ENCODE measurements at regions not wholly inside any gene's neighbourhood (a gene's known extent, or its start where the extent isn't known, plus 50 kb on each side); places are given as distances from the start of the nearest gene placed in this dataset.
"Not testable (repeated sequence)": the region's sequence is repeated elsewhere in the genome, so short reads cannot be mapped to it uniquely, and the experiment has no call there.

DNA sequence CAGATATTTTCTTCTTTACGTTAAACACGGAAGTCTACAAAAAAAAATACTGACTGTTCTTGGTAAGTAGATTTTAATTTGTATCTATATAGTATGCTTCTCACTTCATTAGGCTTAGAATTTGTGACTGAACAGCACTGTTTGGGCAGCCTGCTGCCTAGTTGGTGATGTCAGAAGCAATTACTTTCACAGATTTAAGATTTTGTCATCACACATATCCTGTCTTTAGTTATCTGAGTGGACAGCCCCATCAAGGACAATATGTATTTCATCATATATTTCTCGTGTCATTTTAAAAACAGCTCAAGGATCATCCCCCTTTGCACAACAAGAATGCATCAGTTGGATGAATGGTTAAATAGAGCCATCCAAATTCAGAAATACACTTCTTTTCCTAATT is 338.4 kb upstream of the CITED2 start:
- DNase-seq (ENCODE audit: low spot score): no peak

DNA sequence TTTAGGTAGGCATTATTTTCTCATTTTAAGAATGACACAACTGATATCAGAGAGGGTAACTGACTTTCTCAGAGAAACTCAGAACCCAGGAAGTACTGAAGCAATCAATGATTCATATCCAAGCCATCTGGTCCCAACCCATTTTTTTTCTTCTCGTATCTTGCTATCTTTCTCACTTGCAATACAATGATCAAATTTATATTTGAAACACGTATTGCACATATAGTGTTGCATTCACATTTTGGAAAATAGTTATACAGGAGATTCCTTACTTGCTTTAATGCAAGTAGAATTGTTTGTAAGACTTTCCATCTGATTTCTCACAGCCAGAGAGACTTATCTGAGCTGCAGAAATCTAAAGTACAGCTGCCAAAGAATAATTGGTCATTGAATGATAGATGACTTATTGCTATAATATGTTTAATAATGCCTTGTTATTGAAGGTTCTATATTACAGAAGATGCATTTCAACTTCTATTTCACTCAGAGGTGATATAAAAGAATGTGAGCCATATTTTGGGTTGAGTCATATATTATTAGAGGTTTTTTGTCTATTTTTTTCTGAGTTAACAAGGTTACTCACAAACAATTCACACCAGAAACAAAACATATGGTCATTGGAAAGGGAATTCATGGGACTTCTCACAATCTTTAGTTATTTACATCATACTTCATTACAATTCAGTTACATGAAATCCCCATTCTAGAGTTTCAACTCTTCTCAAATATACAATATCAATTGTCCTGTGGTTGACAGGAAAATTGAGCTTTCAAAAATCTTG is 337.5 kb upstream of the CITED2 start:
- DNase-seq (ENCODE audit: low spot score): no peak

DNA sequence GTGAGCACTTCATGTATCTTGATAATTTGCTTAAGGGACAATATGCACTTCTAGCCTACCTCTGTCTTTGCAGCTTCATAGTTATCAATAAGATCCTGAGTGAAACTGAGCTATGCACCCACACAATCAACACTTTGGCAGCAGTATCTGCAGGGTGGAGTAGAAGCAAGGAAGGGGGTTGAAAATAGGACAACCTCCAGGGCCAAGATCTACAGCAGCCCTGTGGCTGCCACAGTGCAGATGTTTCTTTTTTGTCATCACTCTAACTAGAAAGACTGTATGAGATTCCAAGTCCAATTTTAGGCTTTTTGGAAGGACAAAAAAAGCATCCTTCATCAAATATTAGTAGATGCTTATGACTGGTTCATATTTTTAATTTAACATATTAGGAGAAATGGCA is 336.1 kb upstream of the CITED2 start:
- DNase-seq (ENCODE audit: low spot score): no peak

DNA sequence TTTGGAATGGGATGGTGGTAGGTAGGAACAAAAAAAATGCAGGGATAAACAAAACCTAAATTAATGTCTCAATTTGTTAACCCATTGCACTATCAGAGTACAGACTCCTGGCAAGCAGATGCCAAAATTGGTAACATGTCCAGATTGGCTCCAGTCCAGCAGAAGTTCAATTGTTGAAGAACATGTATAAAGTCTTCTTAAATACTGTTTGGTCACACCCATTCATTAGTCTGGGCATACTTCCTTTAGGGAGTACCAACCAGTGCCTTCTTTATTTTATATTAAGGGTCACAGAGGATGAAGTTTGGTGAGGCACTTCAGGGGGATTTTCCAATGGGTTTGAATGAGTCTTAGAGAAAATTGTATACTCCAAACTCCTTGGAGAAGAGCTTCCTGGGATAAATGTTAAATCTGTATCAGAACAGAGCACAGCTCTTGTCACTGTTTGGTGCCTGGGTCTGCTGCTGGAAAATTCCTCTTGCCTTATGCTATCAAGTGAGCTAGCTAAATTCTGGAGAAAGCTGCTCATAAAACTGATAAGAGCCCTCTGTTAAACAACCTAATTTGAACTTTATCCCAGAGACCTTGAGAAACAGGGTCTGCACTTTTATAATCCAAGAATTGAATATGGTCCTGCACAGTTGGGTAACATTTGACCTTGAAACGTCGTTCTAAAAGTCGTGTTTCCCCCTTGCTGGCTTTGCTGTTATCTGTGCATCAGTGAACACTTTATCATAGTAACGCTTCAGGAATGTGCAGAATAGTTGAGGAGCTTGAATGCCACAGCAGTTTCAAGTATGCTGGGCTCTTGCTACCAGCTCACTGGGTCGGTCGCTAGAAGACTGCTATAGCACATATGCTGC is 334.1 kb upstream of the CITED2 start:
- no peak for DNase-seq (ENCODE audit: low spot score)

DNA sequence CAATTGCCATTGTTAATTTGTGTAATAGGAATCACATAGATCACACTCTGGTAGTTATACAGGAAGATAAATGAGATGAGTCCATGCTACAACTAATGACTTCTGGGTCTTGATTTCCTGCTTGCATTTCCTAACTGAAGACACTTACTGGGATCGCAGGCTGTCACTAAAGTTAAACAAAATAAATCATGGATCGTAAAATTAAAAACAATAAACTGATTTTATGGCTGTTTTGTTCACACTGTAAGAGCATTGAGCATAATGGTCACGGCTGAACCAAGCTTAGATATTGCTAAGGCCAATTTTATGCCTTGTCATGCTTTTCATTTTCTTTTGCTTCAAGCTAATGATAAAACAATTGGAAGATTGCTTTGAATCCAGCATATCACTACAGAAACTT is 332.5 kb upstream of the CITED2 start:
- DNase-seq (ENCODE audit: low spot score): no peak

DNA sequence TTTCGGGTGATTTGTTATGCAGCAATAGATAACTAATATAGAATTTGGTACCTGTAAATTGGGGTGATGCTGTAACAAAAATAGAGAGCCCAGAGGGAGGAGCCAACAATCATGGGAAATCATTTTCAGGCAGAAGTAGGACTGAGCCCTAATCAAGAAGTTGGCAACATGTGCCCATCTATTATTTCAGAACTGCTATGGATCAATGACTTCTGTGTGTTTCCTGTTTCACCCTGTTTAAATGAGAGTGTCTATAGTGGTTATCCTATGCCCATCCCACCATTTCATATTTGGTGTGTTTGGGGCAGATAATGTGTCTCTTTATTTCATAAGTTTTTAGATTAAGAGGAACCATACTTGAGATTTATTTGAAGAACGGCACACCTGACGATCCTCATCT is 330.8 kb upstream of the CITED2 start:
- DNase-seq (ENCODE audit: low spot score): no peak

DNA sequence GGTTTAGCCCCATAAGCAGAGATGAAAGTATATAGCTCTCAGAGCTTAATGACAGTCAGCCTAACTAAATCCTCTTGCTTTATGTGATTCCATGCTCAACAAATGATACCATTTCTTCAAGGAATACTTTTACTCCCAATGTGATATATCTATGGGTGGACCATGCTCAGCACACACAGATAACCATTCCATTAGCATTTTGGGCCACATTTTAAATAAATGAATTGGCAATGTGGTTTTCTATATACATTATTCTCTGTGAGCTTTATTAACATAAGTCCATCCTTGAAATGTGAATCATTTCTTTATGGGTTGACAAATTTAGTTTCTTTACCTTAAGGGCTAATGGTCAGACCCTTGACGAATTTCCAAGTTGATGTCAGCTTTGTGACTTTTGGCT is 329.3 kb upstream of the CITED2 start:
- no peak for DNase-seq (ENCODE audit: low spot score)

DNA sequence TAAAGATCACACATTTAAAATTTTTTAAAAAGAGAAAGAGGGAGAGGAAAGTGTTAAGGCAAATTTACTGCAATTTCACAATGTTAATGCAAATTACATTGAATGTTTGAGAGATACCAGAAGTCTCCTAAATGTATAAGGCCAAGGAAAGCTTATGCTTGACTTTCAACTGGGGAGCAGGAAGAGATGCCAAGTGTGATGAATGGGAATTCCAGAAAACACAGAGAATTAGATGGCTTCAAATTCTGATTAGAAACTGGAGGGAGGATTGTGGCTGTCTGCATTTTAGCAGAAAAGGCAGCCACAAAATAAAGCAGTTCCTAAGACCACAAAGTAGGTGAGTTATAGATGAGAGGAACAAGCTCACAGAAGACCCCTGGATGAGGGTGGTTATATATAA is 328.3 kb upstream of the CITED2 start:
- DNase-seq (ENCODE audit: low spot score): no peak

DNA sequence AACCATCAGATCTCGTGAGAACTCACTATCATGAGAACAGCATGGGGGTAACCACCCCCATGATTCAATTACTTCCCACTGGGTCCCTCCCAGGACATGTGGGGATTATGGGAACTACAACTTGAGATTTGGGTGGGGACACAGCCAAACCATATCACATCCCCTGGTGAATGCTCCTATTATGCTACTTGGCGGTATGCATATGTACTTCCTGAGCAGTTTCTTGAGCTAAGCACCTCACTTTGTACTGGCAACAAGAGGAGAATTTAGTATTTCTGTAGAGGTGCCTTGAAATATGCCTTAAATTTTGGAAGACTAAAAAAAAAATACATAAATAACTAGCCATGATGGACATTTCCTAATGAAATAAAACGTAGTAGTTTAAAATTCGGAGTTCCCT is 327.2 kb upstream of the CITED2 start:
- no peak for DNase-seq (ENCODE audit: low spot score)

DNA sequence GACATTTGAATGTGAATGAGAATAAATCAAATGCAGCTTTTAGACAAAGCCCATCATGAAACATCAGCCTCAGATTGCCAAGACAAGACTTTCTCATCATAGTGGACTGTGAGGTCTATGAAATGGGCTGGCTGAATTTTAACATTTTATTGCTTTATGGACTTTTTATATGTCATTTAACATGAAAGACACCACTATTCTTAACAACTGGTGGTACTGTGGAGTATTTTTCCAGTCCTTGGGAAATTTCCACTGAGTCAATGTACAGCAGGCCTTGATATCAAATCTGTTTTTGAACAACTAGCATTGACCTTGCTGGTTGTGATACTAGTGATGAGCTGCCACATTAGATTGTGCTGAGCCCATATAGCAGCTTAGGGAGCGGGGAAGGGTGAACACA is 326.6 kb upstream of the CITED2 start:
- DNase-seq (ENCODE audit: low spot score): no peak

DNA sequence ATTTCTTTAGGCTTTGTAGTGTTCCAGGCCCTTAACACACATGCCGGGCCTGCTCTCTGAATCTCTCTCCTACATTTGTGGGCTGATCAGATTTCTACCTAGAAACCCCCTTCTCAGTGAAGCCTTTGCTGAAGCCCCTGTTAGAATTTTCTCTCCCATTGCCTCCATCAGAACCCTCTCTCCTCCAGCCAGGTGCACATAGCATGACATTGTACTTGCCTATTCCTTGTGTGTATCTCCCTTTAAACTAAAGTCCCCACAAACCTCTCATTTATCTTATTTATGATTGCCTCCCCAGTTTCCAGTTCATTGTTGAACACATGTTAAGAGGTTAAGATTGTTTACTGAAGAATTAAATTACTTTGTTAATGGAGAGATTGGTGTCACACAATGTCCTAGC is 325.5 kb upstream of the CITED2 start:
- no peak for DNase-seq (ENCODE audit: low spot score)

DNA sequence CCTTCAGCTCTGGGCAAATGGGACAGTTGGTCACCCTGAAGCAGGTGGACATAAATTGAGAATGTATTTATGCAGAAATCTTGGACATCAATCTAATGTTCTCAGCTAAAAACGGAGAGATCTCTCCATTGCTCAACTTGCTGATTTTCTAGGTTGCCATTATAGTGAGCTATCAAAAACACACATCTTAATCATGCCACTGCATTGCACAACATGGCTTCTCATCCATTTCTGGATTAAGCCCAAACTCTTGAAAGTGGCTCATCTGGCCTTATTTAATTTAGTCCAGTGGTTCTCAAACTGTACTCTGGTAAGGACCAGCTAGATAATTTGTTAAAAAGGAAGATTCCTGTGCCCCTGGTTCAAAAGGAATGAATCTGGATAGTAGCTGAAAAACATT is 324.9 kb upstream of the CITED2 start:
- no peak for DNase-seq (ENCODE audit: low spot score)

DNA sequence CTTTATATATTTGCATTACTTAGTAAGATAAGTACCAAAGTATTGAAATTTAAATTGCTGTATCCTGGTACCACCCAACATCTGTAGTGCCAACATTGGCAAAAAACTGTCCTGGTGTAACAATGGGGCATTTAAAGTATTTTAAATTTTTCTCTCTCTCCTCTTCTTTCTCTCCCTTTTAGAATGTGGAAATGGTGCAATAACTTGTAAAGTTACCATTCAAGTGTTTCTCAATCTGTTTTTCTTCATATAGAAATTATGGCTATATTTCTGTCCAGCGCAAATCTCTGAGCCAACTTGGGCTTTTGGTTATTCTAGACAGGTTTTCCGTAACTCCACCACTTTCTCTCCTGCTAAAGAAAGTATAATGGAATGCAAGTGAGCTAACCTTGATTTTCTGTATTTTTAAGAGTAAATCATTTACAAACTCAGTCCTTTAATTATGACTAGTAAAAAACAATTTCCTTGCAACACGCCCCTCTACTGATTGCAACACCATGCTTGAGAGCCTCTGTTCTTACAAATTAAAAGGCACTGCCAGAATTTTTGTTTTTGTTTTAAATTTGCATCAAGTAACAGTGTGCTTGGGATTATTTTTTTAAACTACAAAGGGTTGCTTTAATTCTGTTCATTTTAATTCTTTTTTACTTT is 324.2 kb upstream of the CITED2 start:
- no peak for DNase-seq (ENCODE audit: low spot score)

DNA sequence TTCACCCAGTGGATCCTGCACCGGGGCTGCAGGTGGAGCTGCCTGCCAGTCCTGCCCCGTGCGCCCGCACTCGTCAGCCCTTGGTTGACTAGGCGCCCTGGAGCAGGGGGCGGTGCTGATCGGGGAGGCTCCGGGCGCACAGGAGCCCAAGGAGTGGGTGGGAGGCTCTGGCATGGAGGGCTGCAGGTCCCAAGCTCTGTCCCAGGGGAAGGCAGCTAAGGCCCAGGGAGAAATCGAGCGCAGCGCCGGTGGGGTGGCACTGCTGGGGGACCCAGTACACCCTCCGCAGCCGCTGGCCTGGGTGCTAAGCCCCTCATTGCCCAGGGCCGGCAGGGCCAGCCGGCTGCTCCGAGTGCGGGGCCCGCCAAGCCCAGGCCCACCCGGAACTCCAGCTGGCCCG is 323.4 kb upstream of the CITED2 start:
- DNase-seq (ENCODE audit: low spot score): not testable (repeated sequence)

DNA sequence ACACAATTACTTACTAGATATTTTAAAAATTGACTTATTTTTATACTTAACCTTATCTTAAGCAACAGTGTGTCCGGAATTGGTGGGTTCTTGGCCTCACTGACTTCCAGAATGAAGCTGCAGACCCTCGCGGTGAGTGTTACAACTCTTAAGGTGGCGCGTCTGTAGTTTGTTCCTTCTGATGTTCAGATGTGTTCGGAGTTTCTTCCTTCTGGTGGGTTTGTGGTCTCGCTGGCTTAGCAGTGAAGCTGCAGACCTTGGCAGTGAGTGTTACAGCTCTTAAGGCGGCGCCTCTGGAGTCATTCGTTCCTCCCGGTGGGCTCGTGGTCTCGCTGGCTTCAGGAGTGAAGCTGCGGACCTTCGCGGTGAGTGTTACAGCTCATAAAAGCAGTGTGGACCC is 322.5 kb upstream of the CITED2 start:
- not testable (repeated sequence) for DNase-seq (ENCODE audit: low spot score)

DNA sequence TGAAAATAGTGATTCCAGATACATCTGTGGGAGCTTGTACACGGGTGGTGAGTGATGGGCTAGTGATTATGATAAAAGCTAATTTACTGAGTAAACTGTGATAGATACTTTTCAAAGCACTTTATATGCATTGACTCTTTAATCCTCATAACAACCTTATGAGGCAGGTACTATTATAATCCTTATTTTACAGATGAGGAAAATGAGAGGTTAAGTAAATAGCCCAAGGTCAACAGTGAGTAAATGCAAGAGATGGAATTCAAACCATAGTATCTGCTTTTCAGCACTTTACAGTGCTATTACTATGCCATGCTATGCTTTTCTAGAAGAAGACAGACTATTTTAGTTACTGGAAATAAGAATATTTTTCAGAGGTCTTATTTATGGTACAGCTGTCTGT is 320.9 kb upstream of the CITED2 start:
- DNase-seq (ENCODE audit: low spot score): no peak

DNA sequence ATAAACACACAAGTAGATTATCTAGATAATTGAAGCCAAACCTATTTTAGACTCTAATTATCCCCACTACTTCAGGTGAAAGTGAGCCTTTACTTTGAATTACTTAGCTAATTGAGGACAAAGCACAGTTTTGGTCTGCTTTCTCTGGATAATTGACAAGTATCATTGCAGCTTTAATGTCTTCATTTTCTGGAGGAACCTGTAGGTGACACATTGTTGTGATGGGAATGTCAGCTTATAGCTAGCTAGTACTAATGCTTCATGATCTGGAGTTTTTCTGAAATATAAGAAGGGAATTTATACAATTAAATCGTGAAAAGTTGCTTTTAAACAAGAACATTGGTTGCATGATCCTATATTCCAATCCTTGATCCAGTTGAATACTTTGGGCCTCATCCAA is 319.3 kb upstream of the CITED2 start:
- DNase-seq (ENCODE audit: low spot score): no peak

DNA sequence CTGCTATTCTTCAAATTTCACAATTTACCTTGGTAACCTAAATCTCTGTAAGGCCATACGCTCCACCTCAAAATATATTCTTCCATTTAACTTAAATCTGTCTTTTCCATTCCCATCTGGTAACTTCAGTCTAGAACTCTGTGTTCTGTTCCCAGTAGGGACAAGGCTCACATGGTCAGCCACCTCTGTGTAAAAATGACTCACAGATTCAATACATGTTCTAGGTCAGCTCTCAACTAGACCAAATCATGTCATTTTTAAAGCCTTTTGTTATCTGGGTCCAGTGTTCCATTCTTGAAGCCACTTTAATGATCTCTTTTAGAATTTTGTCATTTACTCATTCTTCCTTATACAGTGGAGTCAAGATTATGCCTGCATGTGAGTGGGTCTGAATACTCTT is 315.6 kb upstream of the CITED2 start:
- no peak for DNase-seq (ENCODE audit: low spot score)

DNA sequence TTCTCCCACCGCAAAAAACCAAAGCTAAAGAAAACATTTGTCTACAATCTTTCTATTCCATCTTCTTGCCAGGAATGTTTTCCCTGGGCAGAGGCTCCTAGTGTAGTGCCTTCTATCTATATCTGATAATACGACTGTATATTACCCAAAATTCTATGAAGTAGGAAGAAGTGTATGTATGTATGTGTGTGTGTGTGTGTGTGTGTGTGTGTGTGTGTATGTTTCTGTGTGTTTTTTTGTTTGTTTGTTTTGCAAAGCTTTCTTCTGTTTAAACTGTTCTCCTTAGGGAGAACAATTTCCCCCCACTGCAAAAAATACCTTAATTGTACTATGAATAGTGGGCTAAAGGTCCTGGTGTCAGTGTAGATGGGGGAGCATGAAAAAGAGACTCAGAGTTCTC is 312.6 kb upstream of the CITED2 start:
- DNase-seq (ENCODE audit: low spot score): no peak

DNA sequence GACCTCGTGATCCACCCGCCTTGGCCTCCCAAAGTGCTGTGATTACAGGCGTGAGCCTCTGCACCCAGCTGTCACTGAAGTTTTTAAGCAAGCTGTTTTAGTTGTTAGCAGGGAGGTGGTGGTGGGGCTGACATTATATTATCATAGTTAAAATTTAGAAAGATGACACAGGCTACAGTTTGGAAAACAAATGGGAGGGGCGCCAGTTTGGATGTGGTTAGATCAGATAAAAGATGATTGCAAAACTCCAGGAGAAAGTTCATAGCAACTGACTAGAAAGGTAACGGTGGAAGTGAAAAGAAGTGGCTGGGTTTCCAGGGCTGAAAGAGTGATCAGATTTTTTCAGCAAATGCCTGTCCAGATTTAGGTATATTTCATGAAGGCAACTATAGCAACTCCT is 311.9 kb upstream of the CITED2 start:
- DNase-seq (ENCODE audit: low spot score): no peak

DNA sequence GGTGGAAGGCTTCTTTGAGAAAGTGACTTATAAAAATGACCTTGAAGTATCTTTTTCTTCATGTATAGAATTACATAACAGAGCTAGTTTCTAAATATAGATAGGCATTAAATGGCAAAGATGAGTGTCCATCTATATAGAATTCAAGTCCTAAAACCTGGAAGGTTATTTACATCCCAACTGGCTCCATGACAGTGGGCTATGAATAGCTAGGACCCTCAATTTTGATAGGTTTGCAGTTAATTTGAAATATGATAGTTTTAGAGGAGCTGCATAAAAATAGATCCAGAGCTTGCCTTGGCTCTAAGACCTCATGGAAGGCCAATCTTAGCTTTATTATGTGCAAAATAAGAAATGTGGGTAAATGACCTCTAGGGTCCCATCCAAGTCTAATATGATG is 310.6 kb upstream of the CITED2 start:
- no peak for DNase-seq (ENCODE audit: low spot score)

DNA sequence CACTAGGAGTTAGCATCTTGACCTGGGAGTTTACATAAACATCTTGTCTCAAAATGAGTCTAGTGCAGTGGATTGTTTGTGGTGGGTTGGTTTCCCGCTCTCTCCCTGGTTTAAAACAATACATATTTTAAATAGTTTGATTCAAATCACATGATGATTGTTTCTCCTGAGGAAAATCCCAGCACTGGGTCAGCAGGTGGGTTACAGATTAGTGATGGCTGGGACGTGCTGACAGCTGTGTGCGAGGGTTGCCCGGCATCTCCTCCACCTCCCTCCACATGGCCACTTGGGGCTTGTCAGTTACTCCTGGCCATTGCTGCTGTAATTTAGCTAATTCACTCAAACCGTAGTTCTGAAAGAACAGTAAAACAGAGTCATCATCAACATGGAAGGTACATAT is 306.4 kb upstream of the CITED2 start:
- no peak for DNase-seq (ENCODE audit: low spot score)

DNA sequence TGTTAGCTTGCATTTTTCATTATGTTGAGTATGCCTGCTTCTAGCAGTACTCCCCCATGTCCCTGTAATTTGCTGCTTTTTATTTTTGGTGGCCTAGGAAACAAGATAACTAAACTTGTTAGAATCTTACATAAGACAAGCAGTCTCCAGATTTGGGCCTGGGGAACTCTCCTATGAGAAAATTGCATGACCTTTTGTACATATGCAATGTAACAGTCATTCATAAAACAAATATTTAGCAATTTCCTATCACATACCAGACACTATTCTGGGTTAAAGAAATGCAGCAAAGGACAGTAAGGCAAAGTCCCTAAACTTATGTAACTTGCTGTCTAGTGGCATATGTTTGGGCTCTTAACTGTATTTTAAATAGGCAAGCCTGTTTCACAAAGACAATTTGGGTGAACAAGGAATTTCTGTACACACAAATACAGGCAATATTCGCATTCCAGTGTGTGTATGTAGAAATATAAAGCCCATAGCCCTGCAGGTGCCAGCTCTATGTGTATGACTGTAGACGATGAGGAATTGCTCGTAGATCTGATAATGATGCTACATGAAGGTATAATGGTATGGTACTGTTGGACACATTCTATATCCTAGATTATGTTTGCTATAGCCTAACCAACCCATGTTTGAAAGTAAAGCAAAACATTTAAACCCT is 305.2 kb upstream of the CITED2 start:
- no peak for DNase-seq (ENCODE audit: low spot score)
